22Rv1 (cell line): ENCODE measurements at regions not wholly inside any gene's neighbourhood (a gene's known extent, or its start where the extent isn't known, plus 50 kb on each side); places are given as distances from the start of the nearest gene placed in this dataset.

Experiments
- H3K27ac ChIP-seq: fragments of 450-650 bp; 2 replicates; pipeline ENCODE4 v1.5.1; 2017
- CTCF ChIP-seq: fragments of 450-650 bp; IDR thresholded peaks from 2 replicates; pipeline ENCODE4 v1.5.1; 2017; ENCODE audit warnings: mild to moderate bottlenecking
- ZFX ChIP-seq: fragments of 450-650 bp; IDR thresholded peaks from 2 replicates; pipeline ENCODE4 v1.6.1; 2017; ENCODE audit warnings: antibody characterized with exemption, borderline replicate concordance

GRCh38 chr2:380221-380620, 92.3 kb upstream of the ALKAL2 start:
- TF ChIP-seq ZFX (no peak), CTCF (no peak)
- no peak overlapping the region for H3K27ac ChIP-seq

- TF ChIP-seq ZFX (no peak), CTCF (no peak)
- H3K27ac ChIP-seq, result no peak overlapping the region
Observed at GRCh38 chr2:379778-380177, 91.9 kb upstream of the ALKAL2 start.

- no peak overlapping the region for H3K27ac ChIP-seq
- TF ChIP-seq CTCF, result no peak
- TF ChIP-seq ZFX, result no peak
Observed at GRCh38 chr2:378364-378763, 90.5 kb upstream of the ALKAL2 start.

- no peak overlapping the region for H3K27ac ChIP-seq
- no peak for TF ChIP-seq CTCF
- no peak for TF ChIP-seq ZFX
Observed at GRCh38 chr2:377414-377813, 89.5 kb upstream of the ALKAL2 start.

- TF ChIP-seq ZFX (no peak), CTCF (no peak)
- no peak overlapping the region for H3K27ac ChIP-seq
Observed at GRCh38 chr2:375956-376307, 88.0 kb upstream of the ALKAL2 start.

GRCh38 chr2:375270-375955, 87.5 kb upstream of the ALKAL2 start:
- no peak overlapping the region for H3K27ac ChIP-seq
- TF ChIP-seq ZFX (no peak), CTCF (no peak)

GRCh38 chr2:368386-368785, 80.5 kb upstream of the ALKAL2 start:
- no peak for TF ChIP-seq ZFX
- no peak for TF ChIP-seq CTCF
- H3K27ac ChIP-seq, result no peak overlapping the region
